HEK293T (cell line): ENCODE measurements at regions not wholly inside any gene's neighbourhood (a gene's known extent, or its start where the extent isn't known, plus 50 kb on each side); places are given as distances from the start of the nearest gene placed in this dataset.
"Not testable (repeated sequence)": the region's sequence is repeated elsewhere in the genome, so short reads cannot be mapped to it uniquely, and the experiment has no call there.

Experiments used
- FOXM1 ChIP-seq: fragments of 450-650 bp; IDR thresholded peaks from 2 replicates; pipeline ENCODE4 v1.6.1; 2017; ENCODE audit warnings: mild to moderate bottlenecking, borderline replicate concordance
- SP1 ChIP-seq: fragments of 450-650 bp; IDR thresholded peaks from 2 replicates; pipeline ENCODE4 v1.6.1; 2017
- SUZ12 ChIP-seq: fragments of 450-650 bp; IDR thresholded peaks from 2 replicates; pipeline ENCODE4 v1.6.1; 2016; ENCODE audit warnings: mild to moderate bottlenecking

GRCh38 chr6:119748535-119748934, 399.0 kb upstream of the MAN1A1 start:
- TF ChIP-seq SUZ12, FOXM1, SP1: not testable (repeated sequence)
